GM23338 (cell line): ENCODE measurements at regions not wholly inside any gene's neighbourhood (a gene's known extent, or its start where the extent isn't known, plus 50 kb on each side); places are given as distances from the start of the nearest gene placed in this dataset.

ENCODE experiments used
- CTCF ChIP-seq, 2 experiments: fragments of 200-600 bp in 1 of 2; sonication (generic) in 1 of 2; conservative IDR thresholded peaks; 2 replicates each; pipeline versions ENCODE4 v1.5.1 to v1.6.1; 2016 to 2017; ENCODE audit warnings: antibody characterized with exemption in 2 of 2, low read depth in 2 of 2, mild to moderate bottlenecking in 2 of 2, moderate library complexity in 1 of 2
- EZH2 ChIP-seq: fragments of 200-600 bp; sonication (generic); IDR thresholded peaks from one replicate; pipeline ENCODE4 v1.8.0; 2017; ENCODE audit warnings: antibody characterized with exemption, mild to moderate bottlenecking, low read depth; ENCODE audit not compliant: unreplicated experiment
- EZH2phosphoT487 ChIP-seq: fragments of 200-600 bp; sonication (generic); IDR thresholded peaks from one replicate; pipeline ENCODE4 v1.8.1; 2018; ENCODE audit warnings: antibody characterized with exemption; ENCODE audit not compliant: unreplicated experiment
- JUNB ChIP-seq: IDR thresholded peaks from one replicate; pipeline ENCODE4 v1.6.1; 2016; ENCODE audit warnings: antibody characterized with exemption; ENCODE audit not compliant: unreplicated experiment
- NANOG ChIP-seq: IDR thresholded peaks from 2 replicates; pipeline ENCODE4 v1.6.1; 2016; ENCODE audit warnings: antibody characterized with exemption, borderline replicate concordance
- REST ChIP-seq: IDR thresholded peaks from one replicate; pipeline ENCODE4 v1.6.1; 2018; ENCODE audit warnings: antibody characterized with exemption; ENCODE audit not compliant: unreplicated experiment

- no peak for TF ChIP-seq CTCF (conservative IDR thresholded peaks at IDR 0.05; ENCODE audit: low read depth in 2 of 2)
- no peak for TF ChIP-seq EZH2
- no peak for TF ChIP-seq REST
- no peak for TF ChIP-seq EZH2phosphoT487
- TF ChIP-seq NANOG = no peak
- TF ChIP-seq JUNB = no peak
Measured at GRCh38 chr10:125230251-125230650, 69.9 kb upstream of the CTBP2 start.
